Osteoblast (primary cell): ENCODE measurements at regions not wholly inside any gene's neighbourhood (a gene's known extent, or its start where the extent isn't known, plus 50 kb on each side); places are given as distances from the start of the nearest gene placed in this dataset.

Source experiments
- DNase-seq: peaks from one replicate; pipeline ENCODE4 v3.0.0; 2011; ENCODE audit warnings: low spot score, mixed read lengths; ENCODE audit not compliant: insufficient read length; ENCODE audit errors: missing footprints
- H2AFZ ChIP-seq: 2 replicates; pipeline ENCODE4 v1.6.0; 2011; ENCODE audit warnings: mild to moderate bottlenecking, low read length
- H3K27ac ChIP-seq: 2 replicates; pipeline ENCODE4 v1.5.1; 2011; ENCODE audit warnings: mild to moderate bottlenecking, low read depth, low read length, moderate library complexity
- H3K27me3 ChIP-seq: 2 replicates; pipeline ENCODE4 v1.6.0; 2012; ENCODE audit warnings: mild to moderate bottlenecking, control low read depth, inconsistent platforms, low read length, moderate library complexity; ENCODE audit not compliant: insufficient read depth
- H3K36me3 ChIP-seq: 2 replicates; pipeline ENCODE4 v1.5.1; 2011; ENCODE audit warnings: mild to moderate bottlenecking, low read length, control low read depth, moderate library complexity; ENCODE audit not compliant: insufficient read depth
- H3K4me1 ChIP-seq: 2 replicates; pipeline ENCODE4 v1.5.1; 2011; ENCODE audit warnings: mild to moderate bottlenecking, low read length, control low read depth, moderate library complexity; ENCODE audit not compliant: insufficient read depth
- H3K4me2 ChIP-seq: 2 replicates; pipeline ENCODE4 v1.6.0; 2011; ENCODE audit warnings: mild to moderate bottlenecking, low read length; ENCODE audit not compliant: insufficient read depth
- H3K4me3 ChIP-seq: fragments of 200-600 bp; sonication (generic); 3 replicates; pipeline ENCODE4 v1.5.1; 2012; ENCODE audit warnings: mild to moderate bottlenecking, low read length, inconsistent platforms; ENCODE audit not compliant: insufficient read depth
- H3K79me2 ChIP-seq: 2 replicates; pipeline ENCODE4 v1.6.0; 2012; ENCODE audit warnings: mild to moderate bottlenecking, low read length, control low read depth, inconsistent platforms; ENCODE audit not compliant: insufficient read depth
- H3K9me3 ChIP-seq: 2 replicates; pipeline ENCODE4 v1.5.1; 2011; ENCODE audit warnings: low read depth, low read length, control low read depth
- H4K20me1 ChIP-seq: 2 replicates; pipeline ENCODE4 v1.6.0; 2012; ENCODE audit warnings: mild to moderate bottlenecking, low read length, control low read depth; ENCODE audit not compliant: insufficient read depth
- TF ChIP-seq, protein P1 (sequence below): IDR thresholded peaks from 2 replicates; pipeline ENCODE4 v1.5.1; 2011; ENCODE audit warnings: mild to moderate bottlenecking, low read depth, low read length, moderate library complexity; ENCODE audit errors: extremely low read depth

DNA sequence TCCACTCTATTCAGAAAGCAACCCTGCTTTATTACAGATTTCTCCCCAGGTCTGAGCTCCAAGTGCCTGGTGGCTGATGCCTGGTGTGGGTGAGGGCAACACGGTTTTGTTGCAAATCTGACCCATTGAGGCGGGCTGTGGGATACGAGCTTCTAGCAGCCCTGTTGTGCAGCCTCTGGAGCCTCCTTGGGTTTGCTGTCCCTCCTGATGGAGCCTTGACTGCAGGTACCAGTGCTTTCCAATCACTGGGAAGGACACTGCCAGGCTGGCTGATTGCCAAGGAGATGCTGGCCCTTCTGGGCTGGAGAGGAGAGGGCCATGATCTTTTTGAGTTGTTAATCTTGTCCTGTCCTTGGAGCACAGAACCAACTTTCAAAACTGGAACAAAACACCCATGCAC lies 151.0 kb upstream of the RGMA start:
- Histone ChIP-seq H3K79me2 (no peaks in the 10 kb centered on the region), H2AFZ (no peak overlapping the region), H3K4me2 (no peak overlapping the region), H3K4me3 (no peak overlapping the region), H3K27ac (no peak overlapping the region), H3K4me1 (no peaks in the 10 kb centered on the region), H3K36me3 (no peaks in the 10 kb centered on the region), H3K27me3 (no peaks in the 10 kb centered on the region), H4K20me1 (no peaks in the 10 kb centered on the region), H3K9me3 (no peaks in the 10 kb centered on the region)
- DNase-seq: no peak
- TF ChIP-seq, protein P1, sequence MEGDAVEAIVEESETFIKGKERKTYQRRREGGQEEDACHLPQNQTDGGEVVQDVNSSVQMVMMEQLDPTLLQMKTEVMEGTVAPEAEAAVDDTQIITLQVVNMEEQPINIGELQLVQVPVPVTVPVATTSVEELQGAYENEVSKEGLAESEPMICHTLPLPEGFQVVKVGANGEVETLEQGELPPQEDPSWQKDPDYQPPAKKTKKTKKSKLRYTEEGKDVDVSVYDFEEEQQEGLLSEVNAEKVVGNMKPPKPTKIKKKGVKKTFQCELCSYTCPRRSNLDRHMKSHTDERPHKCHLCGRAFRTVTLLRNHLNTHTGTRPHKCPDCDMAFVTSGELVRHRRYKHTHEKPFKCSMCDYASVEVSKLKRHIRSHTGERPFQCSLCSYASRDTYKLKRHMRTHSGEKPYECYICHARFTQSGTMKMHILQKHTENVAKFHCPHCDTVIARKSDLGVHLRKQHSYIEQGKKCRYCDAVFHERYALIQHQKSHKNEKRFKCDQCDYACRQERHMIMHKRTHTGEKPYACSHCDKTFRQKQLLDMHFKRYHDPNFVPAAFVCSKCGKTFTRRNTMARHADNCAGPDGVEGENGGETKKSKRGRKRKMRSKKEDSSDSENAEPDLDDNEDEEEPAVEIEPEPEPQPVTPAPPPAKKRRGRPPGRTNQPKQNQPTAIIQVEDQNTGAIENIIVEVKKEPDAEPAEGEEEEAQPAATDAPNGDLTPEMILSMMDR: no peak

DNA sequence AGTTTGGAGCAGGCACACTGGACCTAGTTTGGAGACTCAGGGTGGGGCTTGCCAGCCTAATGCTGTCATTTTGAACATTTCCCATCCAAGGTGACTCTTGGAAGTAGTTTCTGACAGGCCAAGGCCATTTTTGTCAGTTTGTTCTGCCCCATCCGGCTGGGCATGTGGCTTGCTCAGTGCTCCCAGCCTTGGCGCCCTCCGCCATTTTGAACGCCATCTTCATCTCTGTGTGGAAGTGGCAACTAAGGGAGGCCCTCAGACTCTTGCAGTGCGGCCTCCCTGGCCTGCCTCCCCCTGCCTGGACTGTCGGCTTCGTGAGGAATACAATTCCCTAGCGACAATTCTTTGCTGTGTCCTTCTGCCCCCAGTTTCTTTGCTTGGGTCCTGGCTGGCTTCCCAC lies 150.6 kb upstream of the RGMA start:
- H3K27me3 ChIP-seq: no peaks in the 10 kb centered on the region
- no peak overlapping the region for H3K4me3 ChIP-seq
- H3K4me1 ChIP-seq: no peaks in the 10 kb centered on the region
- H3K36me3 ChIP-seq: no peaks in the 10 kb centered on the region
- H3K27ac ChIP-seq: no peak overlapping the region
- H3K9me3 ChIP-seq: no peaks in the 10 kb centered on the region
- H3K4me2 ChIP-seq: no peak overlapping the region
- H4K20me1 ChIP-seq: no peaks in the 10 kb centered on the region
- TF ChIP-seq, protein P1: no peak
- no peak overlapping the region for H2AFZ ChIP-seq
- H3K79me2 ChIP-seq: no peaks in the 10 kb centered on the region
- DNase-seq: no peak

- no peaks in the 10 kb centered on the region for H3K36me3 ChIP-seq
Observed at GRCh38 chr15:93238641-93239040, 149.6 kb upstream of the RGMA start.

DNA sequence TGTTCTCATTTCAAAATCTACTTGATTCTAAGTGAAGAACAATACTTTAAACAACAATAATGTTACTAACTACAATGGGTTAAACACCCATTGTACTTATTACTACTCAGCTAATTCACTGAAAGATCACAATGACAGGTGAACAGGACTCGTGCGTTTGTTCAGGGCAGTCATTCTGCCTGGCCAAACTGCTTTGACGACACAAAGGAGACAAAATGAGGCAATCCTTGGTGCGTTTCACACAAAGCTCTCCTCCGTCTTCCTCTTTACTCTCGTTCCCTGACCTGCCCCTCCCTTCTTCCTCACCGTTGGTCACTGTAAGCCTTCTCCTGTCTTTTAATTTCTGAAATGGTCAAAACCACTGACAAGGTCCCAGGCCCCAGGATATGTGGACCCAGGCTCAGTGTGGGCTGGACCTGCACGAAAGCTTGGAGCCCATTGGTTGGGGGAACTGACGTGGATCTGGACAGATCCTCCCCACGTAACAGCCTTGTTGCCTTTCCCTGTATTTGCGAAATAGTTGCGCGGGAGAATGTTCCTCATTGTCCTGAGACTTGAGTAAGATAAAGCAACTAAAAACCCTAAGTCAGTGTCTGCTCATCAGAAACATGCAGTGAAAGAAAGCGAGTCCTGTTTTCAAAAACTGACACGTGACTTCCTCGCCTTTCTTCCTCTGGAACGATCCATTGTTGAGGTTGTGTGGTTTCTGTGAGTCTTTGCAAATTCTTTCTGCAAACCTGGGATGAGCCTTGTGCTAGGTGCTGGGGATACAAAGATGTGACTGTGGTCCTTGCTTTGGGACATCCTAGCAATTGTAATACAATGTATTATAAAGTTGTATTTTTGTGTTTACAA lies 147.1 kb upstream of the RGMA start:
- H3K4me1 ChIP-seq: no peaks in the 10 kb centered on the region
- H3K79me2 ChIP-seq: no peaks in the 10 kb centered on the region
- no peaks in the 10 kb centered on the region for H3K9me3 ChIP-seq
- no peak overlapping the region for H3K27ac ChIP-seq
- no peaks in the 10 kb centered on the region for H3K27me3 ChIP-seq
- no peak overlapping the region for H3K4me2 ChIP-seq
- no peak for DNase-seq
- no peaks in the 10 kb centered on the region for H3K36me3 ChIP-seq
- H3K4me3 ChIP-seq: no peak overlapping the region
- no peak overlapping the region for H2AFZ ChIP-seq
- H4K20me1 ChIP-seq: no peaks in the 10 kb centered on the region
- TF ChIP-seq, protein P1: no peak

More at GRCh38 chr15:93238641-93239040, 149.6 kb upstream of the RGMA start:
- Histone ChIP-seq H3K9me3 (no peaks in the 10 kb centered on the region), H3K4me3 (no peak overlapping the region), H2AFZ (no peak overlapping the region), H3K27me3 (no peaks in the 10 kb centered on the region), H3K79me2 (no peaks in the 10 kb centered on the region), H3K4me1 (no peaks in the 10 kb centered on the region), H4K20me1 (no peaks in the 10 kb centered on the region), H3K27ac (no peak overlapping the region), H3K4me2 (no peak overlapping the region)
- no peak for DNase-seq
- TF ChIP-seq, protein P1: no peak
